ENCODE measurements at regions not wholly inside any gene's neighbourhood (a gene's known extent, or its start where the extent isn't known, plus 50 kb on each side); places are given as distances from the start of the nearest gene placed in this dataset.

DNA sequence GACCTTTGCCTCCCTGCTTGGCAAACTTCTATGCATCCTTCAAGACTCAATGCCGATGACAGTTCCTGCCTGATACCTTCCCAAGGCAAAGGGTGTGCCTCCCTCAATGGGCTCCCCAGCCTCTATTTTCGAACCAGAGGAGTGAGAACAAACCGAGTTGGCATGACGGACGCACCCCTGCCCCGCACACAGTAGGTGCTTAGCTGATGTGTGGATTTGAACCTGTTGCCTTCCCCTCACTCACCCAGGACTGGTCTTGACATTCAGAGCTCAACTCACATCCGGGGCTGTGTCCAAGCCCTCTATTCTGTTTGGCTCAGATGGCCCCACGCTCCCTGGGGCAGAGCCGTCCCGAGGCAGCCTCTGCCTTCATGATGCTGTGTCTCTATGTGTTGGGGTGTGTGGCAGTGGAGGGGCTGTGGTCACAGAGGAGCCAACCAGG is 52.2 kb upstream of the SLC6A11 start:
- Histone ChIP-seq H3K9ac (ENCODE audit: low read length) (no peak overlapping the region), H2AFZ (ENCODE audit: low read depth, low read length) (no peak overlapping the region), H4K20me1 (ENCODE audit: insufficient read depth, low read length) (no peaks in the 10 kb centered on the region), H3K36me3 (replicated peaks; ENCODE audit: low read depth, low read length) (no peaks in the 10 kb centered on the region), H3K4me2 (ENCODE audit: low read length) (no peak overlapping the region), H3K4me1 (ENCODE audit: low read length) (no peaks in the 10 kb centered on the region), H3K9me3 (ENCODE audit: insufficient read depth, low read length) (no peaks in the 10 kb centered on the region), H3K27me3 (ENCODE audit: low read depth, low read length) (no peaks in the 10 kb centered on the region), H3K27ac (ENCODE audit: low read length) (no peak overlapping the region), H3K79me2 (ENCODE audit: low read length) (no peaks in the 10 kb centered on the region), H3K4me3 (ENCODE audit: low read length) (no peak overlapping the region)
- TF ChIP-seq EZH2phosphoT487 (IDR thresholded peaks at IDR 0.05; ENCODE audit: low read depth): no peak
- TF ChIP-seq, protein P1, sequence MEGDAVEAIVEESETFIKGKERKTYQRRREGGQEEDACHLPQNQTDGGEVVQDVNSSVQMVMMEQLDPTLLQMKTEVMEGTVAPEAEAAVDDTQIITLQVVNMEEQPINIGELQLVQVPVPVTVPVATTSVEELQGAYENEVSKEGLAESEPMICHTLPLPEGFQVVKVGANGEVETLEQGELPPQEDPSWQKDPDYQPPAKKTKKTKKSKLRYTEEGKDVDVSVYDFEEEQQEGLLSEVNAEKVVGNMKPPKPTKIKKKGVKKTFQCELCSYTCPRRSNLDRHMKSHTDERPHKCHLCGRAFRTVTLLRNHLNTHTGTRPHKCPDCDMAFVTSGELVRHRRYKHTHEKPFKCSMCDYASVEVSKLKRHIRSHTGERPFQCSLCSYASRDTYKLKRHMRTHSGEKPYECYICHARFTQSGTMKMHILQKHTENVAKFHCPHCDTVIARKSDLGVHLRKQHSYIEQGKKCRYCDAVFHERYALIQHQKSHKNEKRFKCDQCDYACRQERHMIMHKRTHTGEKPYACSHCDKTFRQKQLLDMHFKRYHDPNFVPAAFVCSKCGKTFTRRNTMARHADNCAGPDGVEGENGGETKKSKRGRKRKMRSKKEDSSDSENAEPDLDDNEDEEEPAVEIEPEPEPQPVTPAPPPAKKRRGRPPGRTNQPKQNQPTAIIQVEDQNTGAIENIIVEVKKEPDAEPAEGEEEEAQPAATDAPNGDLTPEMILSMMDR (IDR thresholded peaks at IDR 0.05; ENCODE audit: low read depth, low read length): no peak

GRCh38 chr3:10764259-10765051 is 51.6 kb upstream of the SLC6A11 start:
- no peak overlapping the region for H3K27ac ChIP-seq (ENCODE audit: low read length)
- no peaks in the 10 kb centered on the region for H3K27me3 ChIP-seq (ENCODE audit: low read depth, low read length)
- no peaks in the 10 kb centered on the region for H3K36me3 ChIP-seq (replicated peaks; ENCODE audit: low read depth, low read length)
- no peaks in the 10 kb centered on the region for H3K9me3 ChIP-seq (ENCODE audit: insufficient read depth, low read length)
- H3K9ac ChIP-seq (ENCODE audit: low read length): no peak overlapping the region
- H3K4me2 ChIP-seq (ENCODE audit: low read length): no peak overlapping the region
- no peaks in the 10 kb centered on the region for H3K4me1 ChIP-seq (ENCODE audit: low read length)
- H2AFZ ChIP-seq (ENCODE audit: low read depth, low read length): no peak overlapping the region
- TF ChIP-seq, protein P1 (IDR thresholded peaks at IDR 0.05; ENCODE audit: low read depth, low read length): no peak
- TF ChIP-seq EZH2phosphoT487 (IDR thresholded peaks at IDR 0.05; ENCODE audit: low read depth): no peak
- no peak overlapping the region for H3K4me3 ChIP-seq (ENCODE audit: low read length)
- H4K20me1 ChIP-seq (ENCODE audit: insufficient read depth, low read length): no peaks in the 10 kb centered on the region
- H3K79me2 ChIP-seq (ENCODE audit: low read length): no peaks in the 10 kb centered on the region

DNA sequence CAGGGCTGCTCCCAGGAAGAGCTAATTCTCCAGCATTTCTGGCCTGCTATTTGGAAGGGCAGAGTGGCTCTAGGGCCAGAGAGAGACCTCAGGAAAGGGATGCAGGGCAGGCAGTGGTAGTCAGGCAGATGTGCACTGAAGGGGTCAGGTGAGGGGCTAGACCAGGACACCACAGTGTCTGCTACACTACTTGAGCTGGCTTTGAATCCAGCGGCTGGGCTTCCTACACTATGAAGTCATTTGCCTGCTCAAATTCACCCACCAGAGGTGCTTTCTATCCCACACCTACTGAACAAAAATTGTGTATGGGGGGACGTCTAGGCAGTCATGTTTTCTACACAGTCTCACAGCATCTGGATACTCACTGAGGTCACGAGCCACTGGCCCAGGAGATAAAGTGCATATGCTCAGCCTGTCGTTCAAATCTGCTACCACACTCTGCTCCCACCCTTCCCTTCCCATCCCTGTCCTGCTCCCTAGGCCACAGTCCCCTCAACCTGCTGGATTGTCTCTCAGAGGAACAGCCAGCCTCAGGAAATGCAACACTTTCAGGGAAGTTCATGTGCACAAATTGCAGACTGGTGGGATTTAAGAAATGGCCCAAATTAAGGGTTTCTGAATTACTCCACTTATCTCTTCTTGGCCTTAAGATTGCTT is 49.9 kb upstream of the SLC6A11 start:
- Histone ChIP-seq H2AFZ (ENCODE audit: low read depth, low read length) (no peak overlapping the region), H4K20me1 (ENCODE audit: insufficient read depth, low read length) (no peaks in the 10 kb centered on the region), H3K27ac (ENCODE audit: low read length) (no peak overlapping the region), H3K9me3 (ENCODE audit: insufficient read depth, low read length) (no peaks in the 10 kb centered on the region), H3K27me3 (ENCODE audit: low read depth, low read length) (no peaks in the 10 kb centered on the region), H3K4me3 (ENCODE audit: low read length) (no peak overlapping the region), H3K4me1 (ENCODE audit: low read length) (no peaks in the 10 kb centered on the region), H3K9ac (ENCODE audit: low read length) (no peak overlapping the region), H3K79me2 (ENCODE audit: low read length) (no peaks in the 10 kb centered on the region), H3K4me2 (ENCODE audit: low read length) (no peak overlapping the region), H3K36me3 (replicated peaks; ENCODE audit: low read depth, low read length) (no peaks in the 10 kb centered on the region)
- no peak for TF ChIP-seq EZH2phosphoT487 (IDR thresholded peaks at IDR 0.05; ENCODE audit: low read depth)
- TF ChIP-seq, protein P1 (IDR thresholded peaks at IDR 0.05; ENCODE audit: low read depth, low read length): no peak

All from OCI-LY3 (cell line).